GM23338 (cell line): ENCODE measurements at regions not wholly inside any gene's neighbourhood (a gene's known extent, or its start where the extent isn't known, plus 50 kb on each side); places are given as distances from the start of the nearest gene placed in this dataset.

Experiments
- ATAC-seq: fragments of 200-7000 bp; cut with Tn5 transposase; 3 replicates; pipeline ENCODE4 v1.9.1; 2020
- DNase-seq: peaks from one replicate; pipeline ENCODE4 v3.0.0-alpha.2; 2015; ENCODE audit warnings: low spot score
- H2AFZ ChIP-seq: fragments of 200-600 bp; sonication (generic); 2 replicates; pipeline ENCODE4 v1.8.0; 2016; ENCODE audit warnings: antibody characterized with exemption, mild to moderate bottlenecking, moderate library complexity
- H3F3A ChIP-seq: fragments of 200-600 bp; sonication (generic); replicated peaks from 2 replicates; pipeline ENCODE4 v1.8.0; 2017; ENCODE audit warnings: antibody characterized with exemption, mixed run types, low read depth
- H3K27ac ChIP-seq: fragments of 200-600 bp; sonication (generic); 2 replicates; pipeline ENCODE4 v1.6.1; 2016; ENCODE audit warnings: low read depth
- H3K27me3 ChIP-seq: fragments of 200-600 bp; sonication (generic); 2 replicates; pipeline ENCODE4 v1.8.0; 2016; ENCODE audit warnings: mild to moderate bottlenecking, mixed run types, moderate library complexity; ENCODE audit not compliant: insufficient read depth
- H3K36me3 ChIP-seq: fragments of 200-600 bp; sonication (generic); 2 replicates; pipeline ENCODE4 v1.8.0; 2016; ENCODE audit warnings: mild to moderate bottlenecking; ENCODE audit not compliant: insufficient read depth
- H3K4me1 ChIP-seq: fragments of 200-600 bp; sonication (generic); 2 replicates; pipeline ENCODE4 v1.8.0; 2016; ENCODE audit warnings: mild to moderate bottlenecking, moderate library complexity; ENCODE audit not compliant: insufficient read depth
- H3K4me2 ChIP-seq: fragments of 200-600 bp; sonication (generic); 2 replicates; pipeline ENCODE4 v1.7.1; 2017; ENCODE audit warnings: mixed run types
- H3K4me3 ChIP-seq: fragments of 200-600 bp; sonication (generic); 2 replicates; pipeline ENCODE4 v1.6.1; 2016; ENCODE audit warnings: mixed run types
- H3K79me2 ChIP-seq: fragments of 200-600 bp; sonication (generic); replicated peaks from 2 replicates; pipeline ENCODE4 v1.8.0; 2017; ENCODE audit warnings: mild to moderate bottlenecking; ENCODE audit not compliant: insufficient read depth
- H3K9me2 ChIP-seq: fragments of 200-600 bp; sonication (generic); 2 replicates; pipeline ENCODE4 v1.8.0; 2017; ENCODE audit not compliant: insufficient read depth
- H4K20me1 ChIP-seq: fragments of 200-600 bp; sonication (generic); replicated peaks from 2 replicates; pipeline ENCODE4 v1.8.0; 2017; ENCODE audit warnings: mild to moderate bottlenecking; ENCODE audit not compliant: insufficient read depth
- H3K27ac Mint-ChIP-seq: 2 replicates; pipeline ENCODE4 v1.8.0; 2020; ENCODE audit warnings: inconsistent platforms, mild to moderate bottlenecking, moderate library complexity, mixed read lengths
- H3K27me3 Mint-ChIP-seq: 3 replicates; pipeline ENCODE4 v1.8.0; 2022; ENCODE audit warnings: low read depth, mild to moderate bottlenecking, moderate library complexity, mixed read lengths, inconsistent platforms; ENCODE audit not compliant: insufficient read depth, poor library complexity
- H3K36me3 Mint-ChIP-seq: 3 replicates; pipeline ENCODE4 v1.8.0; 2021; ENCODE audit warnings: low read depth, mild to moderate bottlenecking, inconsistent platforms, moderate library complexity, mixed read lengths
- H3K4me1 Mint-ChIP-seq: 3 replicates; pipeline ENCODE4 v1.8.0; 2020; ENCODE audit warnings: mild to moderate bottlenecking, inconsistent platforms, mixed read lengths
- H3K4me3 Mint-ChIP-seq: 3 replicates; pipeline ENCODE4 v1.8.0; 2021; ENCODE audit warnings: moderate library complexity, mild to moderate bottlenecking, inconsistent platforms, mixed read lengths
- H3K9me3 Mint-ChIP-seq: 3 replicates; pipeline ENCODE4 v1.8.0; 2020; ENCODE audit warnings: moderate library complexity, mild to moderate bottlenecking, inconsistent platforms, mixed read lengths
- CREB1 ChIP-seq: fragments of 250-450 bp; sonication (Bioruptor Pico); IDR thresholded peaks from 2 replicates; pipeline ENCODE4 v1.5.0; 2020; ENCODE audit warnings: low read depth, mild to moderate bottlenecking, moderate library complexity
- CTCF ChIP-seq, 2 experiments: fragments of 200-600 bp in 1 of 2; sonication (generic) in 1 of 2; conservative IDR thresholded peaks; 2 replicates each; pipeline versions ENCODE4 v1.5.1 to v1.6.1; 2016 to 2017; ENCODE audit warnings: antibody characterized with exemption in 2 of 2, low read depth in 2 of 2, mild to moderate bottlenecking in 2 of 2, moderate library complexity in 1 of 2
- EZH2phosphoT487 ChIP-seq: fragments of 200-600 bp; sonication (generic); IDR thresholded peaks from one replicate; pipeline ENCODE4 v1.8.1; 2018; ENCODE audit warnings: antibody characterized with exemption; ENCODE audit not compliant: unreplicated experiment
- JUNB ChIP-seq: IDR thresholded peaks from one replicate; pipeline ENCODE4 v1.6.1; 2016; ENCODE audit warnings: antibody characterized with exemption; ENCODE audit not compliant: unreplicated experiment
- NANOG ChIP-seq: IDR thresholded peaks from 2 replicates; pipeline ENCODE4 v1.6.1; 2016; ENCODE audit warnings: antibody characterized with exemption, borderline replicate concordance
- STAT1 ChIP-seq: IDR thresholded peaks from one replicate; pipeline ENCODE4 v1.6.1; 2016; ENCODE audit warnings: antibody characterized with exemption; ENCODE audit not compliant: unreplicated experiment
- ZNF114 ChIP-seq: fragments of 250-450 bp; sonication (Bioruptor Pico); IDR thresholded peaks from 2 replicates; pipeline ENCODE4 v1.5.0; 2020; ENCODE audit warnings: mild to moderate bottlenecking, moderate library complexity
- ZNF331 ChIP-seq: fragments of 250-450 bp; sonication (Bioruptor Pico); IDR thresholded peaks from 2 replicates; pipeline ENCODE4 v1.5.0; 2020; ENCODE audit warnings: low read depth, mild to moderate bottlenecking, moderate library complexity
- TF ChIP-seq, protein P1 (sequence below): IDR thresholded peaks from one replicate; pipeline ENCODE4 v1.6.1; 2018; ENCODE audit warnings: antibody characterized with exemption; ENCODE audit not compliant: unreplicated experiment
- TF ChIP-seq, protein P2 (sequence below): IDR thresholded peaks from 2 replicates; pipeline ENCODE4 v1.6.1; 2016; ENCODE audit warnings: antibody characterized with exemption

DNA sequence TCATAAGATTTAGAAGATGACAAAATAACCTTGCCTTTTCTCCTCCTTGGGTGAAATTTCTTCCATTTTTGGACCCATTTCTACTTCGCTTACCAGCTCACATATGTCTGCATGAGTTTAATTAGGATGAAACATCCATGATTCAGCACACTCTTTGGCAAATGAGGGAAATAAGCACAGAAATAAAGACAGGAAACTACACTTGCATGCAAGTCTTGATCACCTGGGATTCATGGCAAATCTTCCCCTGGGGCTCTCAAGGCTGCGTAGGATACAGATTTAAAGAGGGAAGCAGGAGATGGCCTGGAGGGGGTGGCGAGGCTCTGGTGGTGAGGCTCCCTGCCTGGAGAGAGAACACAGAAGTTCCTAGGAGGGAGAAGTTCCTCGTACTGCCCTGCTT is 147.8 kb downstream of the EDN3 start:
- H2AFZ ChIP-seq = no peak overlapping the region
- H3K9me3 Mint-ChIP-seq = no peaks in the 10 kb centered on the region

More for the DNA sequence above, 147.8 kb downstream of the EDN3 start:
- no peaks in the 10 kb centered on the region for H3F3A ChIP-seq
- H3K27me3 ChIP-seq = no peaks in the 10 kb centered on the region
- H3K27me3 Mint-ChIP-seq = no peaks in the 10 kb centered on the region
- DNase-seq = no peak
- H3K36me3 Mint-ChIP-seq = no peaks in the 10 kb centered on the region
- no peak overlapping the region for H3K4me2 ChIP-seq
- H3K4me3 Mint-ChIP-seq = no peak overlapping the region
- H3K4me3 ChIP-seq = no peak overlapping the region
- no peak; the same call in 2 of the 3 replicates for ATAC-seq
- H3K27ac Mint-ChIP-seq = no peak overlapping the region
- H3K27ac ChIP-seq = no peak overlapping the region
- H3K36me3 ChIP-seq = no peaks in the 10 kb centered on the region
- TF ChIP-seq, protein P1, sequence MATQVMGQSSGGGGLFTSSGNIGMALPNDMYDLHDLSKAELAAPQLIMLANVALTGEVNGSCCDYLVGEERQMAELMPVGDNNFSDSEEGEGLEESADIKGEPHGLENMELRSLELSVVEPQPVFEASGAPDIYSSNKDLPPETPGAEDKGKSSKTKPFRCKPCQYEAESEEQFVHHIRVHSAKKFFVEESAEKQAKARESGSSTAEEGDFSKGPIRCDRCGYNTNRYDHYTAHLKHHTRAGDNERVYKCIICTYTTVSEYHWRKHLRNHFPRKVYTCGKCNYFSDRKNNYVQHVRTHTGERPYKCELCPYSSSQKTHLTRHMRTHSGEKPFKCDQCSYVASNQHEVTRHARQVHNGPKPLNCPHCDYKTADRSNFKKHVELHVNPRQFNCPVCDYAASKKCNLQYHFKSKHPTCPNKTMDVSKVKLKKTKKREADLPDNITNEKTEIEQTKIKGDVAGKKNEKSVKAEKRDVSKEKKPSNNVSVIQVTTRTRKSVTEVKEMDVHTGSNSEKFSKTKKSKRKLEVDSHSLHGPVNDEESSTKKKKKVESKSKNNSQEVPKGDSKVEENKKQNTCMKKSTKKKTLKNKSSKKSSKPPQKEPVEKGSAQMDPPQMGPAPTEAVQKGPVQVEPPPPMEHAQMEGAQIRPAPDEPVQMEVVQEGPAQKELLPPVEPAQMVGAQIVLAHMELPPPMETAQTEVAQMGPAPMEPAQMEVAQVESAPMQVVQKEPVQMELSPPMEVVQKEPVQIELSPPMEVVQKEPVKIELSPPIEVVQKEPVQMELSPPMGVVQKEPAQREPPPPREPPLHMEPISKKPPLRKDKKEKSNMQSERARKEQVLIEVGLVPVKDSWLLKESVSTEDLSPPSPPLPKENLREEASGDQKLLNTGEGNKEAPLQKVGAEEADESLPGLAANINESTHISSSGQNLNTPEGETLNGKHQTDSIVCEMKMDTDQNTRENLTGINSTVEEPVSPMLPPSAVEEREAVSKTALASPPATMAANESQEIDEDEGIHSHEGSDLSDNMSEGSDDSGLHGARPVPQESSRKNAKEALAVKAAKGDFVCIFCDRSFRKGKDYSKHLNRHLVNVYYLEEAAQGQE = no peak
- TF ChIP-seq NANOG (no peak), JUNB (no peak), ZNF331 (CRISPR knock-in tag) (no peak), ZNF114 (no peak), STAT1 (no peak), EZH2phosphoT487 (no peak), CTCF (conservative IDR thresholded peaks at IDR 0.05; ENCODE audit: low read depth in 2 of 2) (no peak), CREB1 (CRISPR knock-in tag) (no peak)
- TF ChIP-seq, protein P2, sequence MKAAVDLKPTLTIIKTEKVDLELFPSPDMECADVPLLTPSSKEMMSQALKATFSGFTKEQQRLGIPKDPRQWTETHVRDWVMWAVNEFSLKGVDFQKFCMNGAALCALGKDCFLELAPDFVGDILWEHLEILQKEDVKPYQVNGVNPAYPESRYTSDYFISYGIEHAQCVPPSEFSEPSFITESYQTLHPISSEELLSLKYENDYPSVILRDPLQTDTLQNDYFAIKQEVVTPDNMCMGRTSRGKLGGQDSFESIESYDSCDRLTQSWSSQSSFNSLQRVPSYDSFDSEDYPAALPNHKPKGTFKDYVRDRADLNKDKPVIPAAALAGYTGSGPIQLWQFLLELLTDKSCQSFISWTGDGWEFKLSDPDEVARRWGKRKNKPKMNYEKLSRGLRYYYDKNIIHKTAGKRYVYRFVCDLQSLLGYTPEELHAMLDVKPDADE = no peak
- peaks cover 5% of the 10 kb centered on the region; the same call in 1 of the 2 replicates for H3K9me2 ChIP-seq
- peaks cover 13% of the 10 kb centered on the region for H3K4me1 Mint-ChIP-seq
- no peaks in the 10 kb centered on the region for H3K79me2 ChIP-seq
- peaks cover 2% of the 10 kb centered on the region; the same call in 1 of the 2 replicates for H3K4me1 ChIP-seq
- no peaks in the 10 kb centered on the region for H4K20me1 ChIP-seq
